ENCODE measurements at regions not wholly inside any gene's neighbourhood (a gene's known extent, or its start where the extent isn't known, plus 50 kb on each side); places are given as distances from the start of the nearest gene placed in this dataset.

- TF ChIP-seq CTCF (IDR thresholded peaks at IDR 0.05) (no peak), POLR2A (IDR thresholded peaks at IDR 0.05) (no peak)
Measured at GRCh38 chr13:105902396-105902795, 633.1 kb downstream of the EFNB2 start.
